ENCODE measurements at regions not wholly inside any gene's neighbourhood (a gene's known extent, or its start where the extent isn't known, plus 50 kb on each side); places are given as distances from the start of the nearest gene placed in this dataset.
"Not testable (repeated sequence)": the region's sequence is repeated elsewhere in the genome, so short reads cannot be mapped to it uniquely, and the experiment has no call there.

DNA sequence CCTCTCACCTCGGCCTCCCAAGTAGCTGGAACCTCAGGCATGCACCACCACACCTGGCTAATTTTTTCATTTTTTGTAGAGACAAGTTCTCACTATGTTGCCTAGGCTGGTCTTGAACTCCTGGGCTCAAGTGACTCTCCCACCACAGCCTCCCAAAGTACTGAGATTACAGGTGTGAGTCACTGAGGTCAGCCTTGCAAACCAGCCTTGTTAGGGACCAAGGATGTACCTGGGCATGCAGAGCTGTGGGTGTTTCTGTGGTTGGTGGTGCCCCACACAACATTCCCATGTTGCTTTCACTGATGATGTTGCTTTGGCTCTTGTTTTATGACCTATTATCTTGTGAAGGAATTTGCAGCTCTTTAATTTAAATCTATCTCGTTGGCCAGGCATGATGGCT lies 54.8 kb downstream of the OTUD1 start:
- no peaks in the 10 kb centered on the region for H4K20me1 ChIP-seq
- no peaks in the 10 kb centered on the region for H3K4me1 ChIP-seq
- H3K27ac ChIP-seq: no peak overlapping the region
- H3K4me2 ChIP-seq: no peak overlapping the region
- no peak overlapping the region for H3K9ac ChIP-seq
- H3K27me3 ChIP-seq: no peaks in the 10 kb centered on the region
- H3K4me3 ChIP-seq: no peak overlapping the region
- H3K36me3 ChIP-seq: no peaks in the 10 kb centered on the region
- H3K9me3 ChIP-seq: peaks cover 8% of the 10 kb centered on the region
- no peak for TF ChIP-seq Cebpa-rat (IDR thresholded peaks at IDR 0.05)

DNA sequence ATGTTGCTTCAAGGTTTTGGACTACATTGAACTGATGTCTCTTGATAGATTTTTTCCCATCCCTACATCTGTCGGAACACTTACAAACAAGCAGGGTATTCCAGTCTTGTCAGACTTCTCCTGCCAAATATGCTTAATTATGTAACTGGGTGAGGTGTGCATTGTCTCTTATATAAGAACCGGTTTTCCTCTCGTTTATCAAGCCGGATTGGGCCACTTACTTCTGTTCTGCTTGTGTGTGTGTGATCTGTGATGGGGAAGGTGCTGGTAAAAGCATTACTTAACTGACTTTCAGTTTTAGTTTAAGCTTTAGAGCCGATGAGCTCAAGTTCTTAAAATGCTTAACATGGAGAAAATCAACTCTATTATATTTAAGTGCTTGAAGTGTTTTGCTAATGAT lies 57.9 kb downstream of the OTUD1 start:
- Histone ChIP-seq H3K27me3 (no peaks in the 10 kb centered on the region), H3K36me3 (no peaks in the 10 kb centered on the region), H3K27ac (no peak overlapping the region), H3K9me3 (no peaks in the 10 kb centered on the region), H3K4me2 (no peak overlapping the region), H3K9ac (no peak overlapping the region), H3K4me1 (no peaks in the 10 kb centered on the region), H3K4me3 (no peak overlapping the region), H4K20me1 (no peaks in the 10 kb centered on the region)
- no peak for TF ChIP-seq Cebpa-rat (IDR thresholded peaks at IDR 0.05)

DNA sequence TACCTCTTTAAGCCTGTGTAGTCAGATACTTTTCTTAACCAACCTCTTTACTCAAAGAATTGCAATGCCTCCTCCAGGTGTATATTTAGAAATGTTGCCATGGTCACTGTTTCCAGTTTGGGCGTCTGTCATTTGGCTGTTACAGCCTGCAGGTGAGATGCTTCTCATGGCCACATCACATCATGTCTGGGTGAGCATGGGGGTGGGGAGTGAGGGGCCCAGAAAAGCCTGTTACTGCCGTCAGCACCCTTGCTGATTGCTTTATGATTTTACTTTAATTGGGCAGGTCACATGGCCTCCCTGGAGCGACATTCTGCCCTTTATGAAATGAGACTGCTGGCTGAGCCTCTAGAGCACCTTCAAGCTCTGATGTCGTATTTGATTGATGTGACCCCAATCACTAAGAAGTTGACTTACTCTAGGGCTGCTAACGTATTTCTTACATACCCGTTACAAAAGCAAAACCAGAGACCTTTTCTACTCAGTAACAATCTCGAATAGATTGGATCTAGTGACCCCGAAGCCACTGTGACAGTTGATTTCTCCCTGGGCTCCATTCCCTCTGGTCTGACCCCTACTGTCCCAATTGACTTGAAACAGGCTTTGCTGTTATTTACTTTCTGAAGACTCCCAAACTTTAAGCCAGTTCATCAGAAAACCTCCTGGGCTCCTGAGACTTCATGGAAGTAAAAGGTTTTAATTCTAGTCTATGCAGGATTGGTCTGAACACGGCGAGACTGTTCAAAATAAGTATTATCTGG lies 60.7 kb downstream of the OTUD1 start:
- no peak overlapping the region for H3K27ac ChIP-seq
- no peaks in the 10 kb centered on the region for H3K36me3 ChIP-seq
- H3K9ac ChIP-seq: no peak overlapping the region
- no peaks in the 10 kb centered on the region for H3K4me1 ChIP-seq
- no peak for TF ChIP-seq Cebpa-rat (IDR thresholded peaks at IDR 0.05)
- H4K20me1 ChIP-seq: no peaks in the 10 kb centered on the region
- H3K9me3 ChIP-seq: no peaks in the 10 kb centered on the region
- no peak overlapping the region; the same call in 1 of the 2 replicates for H3K4me2 ChIP-seq
- no peak overlapping the region for H3K4me3 ChIP-seq
- H3K27me3 ChIP-seq: no peaks in the 10 kb centered on the region

DNA sequence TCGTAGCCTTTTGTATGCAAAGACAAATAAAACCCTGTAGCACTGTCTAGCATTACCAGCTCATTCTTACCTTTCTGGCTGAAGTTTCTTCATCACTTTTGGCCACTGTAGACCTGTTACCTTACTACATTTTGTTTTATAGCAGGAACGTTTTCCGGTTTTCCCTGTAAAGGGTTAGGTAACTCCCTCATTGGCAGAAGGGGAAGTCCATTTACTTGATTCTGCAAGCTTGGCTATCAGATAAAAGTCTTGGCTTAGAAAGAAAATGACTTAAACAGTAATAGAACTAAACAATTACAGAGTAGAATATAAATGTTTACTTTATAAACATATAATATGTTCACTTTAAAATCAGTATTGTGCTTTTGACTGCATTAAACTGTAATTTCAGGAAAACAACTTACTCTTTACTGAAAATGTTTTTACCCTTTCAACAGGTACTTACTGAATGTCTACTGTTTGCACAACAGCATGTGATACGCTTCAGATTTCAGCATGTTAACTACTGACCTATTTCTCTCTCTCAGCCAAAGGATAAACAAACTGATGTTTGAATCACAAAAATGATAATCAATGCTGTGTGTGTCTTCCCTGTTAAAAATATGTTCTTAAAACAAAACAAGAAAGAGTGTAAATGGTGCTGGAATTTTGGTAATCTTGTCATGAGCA lies 67.1 kb downstream of the OTUD1 start:
- no peaks in the 10 kb centered on the region for H4K20me1 ChIP-seq
- no peak overlapping the region for H3K9ac ChIP-seq
- no peaks in the 10 kb centered on the region for H3K27me3 ChIP-seq
- no peaks in the 10 kb centered on the region for H3K4me1 ChIP-seq
- H3K36me3 ChIP-seq: no peaks in the 10 kb centered on the region
- no peak overlapping the region for H3K4me2 ChIP-seq
- H3K27ac ChIP-seq: no peak overlapping the region
- TF ChIP-seq Cebpa-rat (IDR thresholded peaks at IDR 0.05): no peak
- peaks cover under 1% of the 10 kb centered on the region; the same call in 1 of the 2 replicates for H3K9me3 ChIP-seq
- H3K4me3 ChIP-seq: no peak overlapping the region

DNA sequence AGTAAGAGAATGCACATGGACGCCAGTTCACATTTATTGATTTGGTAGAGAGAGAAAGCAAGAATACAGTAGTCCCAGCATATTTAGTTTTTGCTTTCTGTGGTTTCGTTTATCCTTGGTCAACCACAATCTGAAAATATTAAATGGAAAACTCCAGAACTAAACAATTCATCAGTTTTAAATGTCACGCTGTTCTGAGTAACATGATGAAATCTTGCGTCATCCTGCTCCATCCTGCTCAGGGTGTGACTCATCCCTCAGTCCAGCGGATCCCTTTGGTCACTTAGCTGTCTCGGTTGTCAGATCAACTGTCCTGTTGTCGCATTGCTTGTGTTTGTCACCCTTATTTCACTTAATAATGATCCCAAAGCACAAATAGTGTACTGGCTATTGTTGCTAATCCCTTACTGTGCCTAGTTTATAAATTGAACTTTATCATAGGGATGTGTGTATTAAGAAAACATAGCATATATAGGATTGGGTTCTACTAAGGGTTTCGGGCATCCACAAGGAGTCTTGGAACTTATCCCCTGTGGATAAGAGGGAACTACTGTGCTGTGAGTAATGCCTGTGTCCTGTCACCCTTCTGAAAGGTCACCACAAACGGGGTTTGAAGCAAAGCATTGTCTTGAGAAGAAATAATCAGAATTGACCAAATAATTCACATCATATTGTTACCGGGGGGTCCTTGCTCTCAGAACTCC lies 73.6 kb downstream of the OTUD1 start:
- Histone ChIP-seq H3K4me3 (no peak overlapping the region), H3K9ac (no peak overlapping the region), H3K27me3 (no peaks in the 10 kb centered on the region), H3K4me2 (no peak overlapping the region), H3K9me3 (peaks cover 19% of the 10 kb centered on the region), H4K20me1 (no peaks in the 10 kb centered on the region), H3K36me3 (no peaks in the 10 kb centered on the region), H3K27ac (no peak overlapping the region), H3K4me1 (no peaks in the 10 kb centered on the region)
- 0 out of 2 replicates have a peak, but pooled peaks have one; percentile 17 for TF ChIP-seq Cebpa-rat (IDR thresholded peaks at IDR 0.05)

DNA sequence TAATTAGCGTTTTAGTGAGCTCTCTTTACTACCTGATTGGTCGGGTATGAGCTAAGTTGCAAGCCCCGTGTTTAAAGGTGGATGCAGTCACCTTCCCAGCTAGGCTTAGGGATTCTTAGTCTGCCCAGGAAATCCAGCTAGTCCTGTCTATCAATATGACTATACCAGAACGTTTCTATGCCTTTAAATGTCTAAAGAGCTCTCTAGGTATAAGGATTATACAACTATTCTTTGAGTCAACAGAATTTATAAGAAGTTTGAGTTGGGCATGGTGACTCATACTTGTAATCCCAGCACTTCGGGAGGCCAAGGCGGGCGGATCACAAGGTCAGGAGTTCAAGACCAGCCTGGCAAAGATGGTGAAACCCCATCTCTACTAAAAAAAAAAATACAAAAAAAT lies 74.7 kb downstream of the OTUD1 start:
- not testable (repeated sequence) for H3K4me2 ChIP-seq, H3K4me1 ChIP-seq, H4K20me1 ChIP-seq, H3K9ac ChIP-seq, H3K27ac ChIP-seq, H3K27me3 ChIP-seq, H3K36me3 ChIP-seq, H3K4me3 ChIP-seq
- peaks cover 19% of the 10 kb centered on the region for H3K9me3 ChIP-seq

DNA sequence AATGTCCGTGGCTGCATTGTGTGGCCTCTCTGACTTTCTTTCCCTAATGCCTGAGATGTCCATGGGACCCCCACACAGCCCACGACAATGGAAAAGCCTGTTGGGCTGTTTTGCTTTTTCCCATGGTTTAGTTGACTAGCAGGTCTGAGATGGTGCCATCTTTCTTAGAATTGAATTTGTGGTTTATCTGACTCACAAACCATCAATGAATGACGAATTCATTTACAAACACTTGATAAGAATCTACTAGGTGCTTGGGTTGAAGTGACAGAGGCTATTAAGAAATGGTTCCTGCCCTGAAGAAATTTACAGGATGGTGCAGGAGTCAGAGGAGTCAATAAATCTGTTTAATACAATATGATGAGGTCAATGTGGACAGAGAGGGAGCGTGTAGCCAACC lies 75.4 kb downstream of the OTUD1 start:
- no peak overlapping the region for H3K4me2 ChIP-seq
- H3K4me1 ChIP-seq: no peaks in the 10 kb centered on the region
- H3K27me3 ChIP-seq: no peaks in the 10 kb centered on the region
- peaks cover 19% of the 10 kb centered on the region for H3K9me3 ChIP-seq
- no peak overlapping the region for H3K27ac ChIP-seq
- TF ChIP-seq Cebpa-rat (IDR thresholded peaks at IDR 0.05): no peak
- no peak overlapping the region for H3K4me3 ChIP-seq
- no peaks in the 10 kb centered on the region for H3K36me3 ChIP-seq
- no peak overlapping the region for H3K9ac ChIP-seq
- no peaks in the 10 kb centered on the region for H4K20me1 ChIP-seq

DNA sequence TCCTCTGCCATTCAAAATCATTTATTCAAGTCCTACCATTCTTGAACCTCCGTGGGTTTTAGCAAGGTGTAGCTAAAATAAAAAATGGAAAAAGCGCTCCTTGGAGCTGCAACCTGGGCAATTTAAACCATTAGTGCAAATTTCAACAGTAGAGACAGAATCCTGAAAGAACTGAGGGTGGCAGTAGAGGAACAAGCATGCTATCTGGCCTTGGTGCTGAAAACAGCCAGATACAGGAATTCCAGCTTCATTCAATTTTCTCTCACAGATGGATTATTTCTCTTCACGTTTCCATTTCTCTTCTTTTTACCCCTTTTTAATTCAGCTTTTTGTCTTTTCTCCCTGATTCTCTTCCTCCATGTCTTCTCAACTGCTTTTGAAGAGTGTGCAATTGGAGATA lies 77.7 kb downstream of the OTUD1 start:
- peaks cover 12% of the 10 kb centered on the region for H3K9me3 ChIP-seq
- H3K36me3 ChIP-seq: no peaks in the 10 kb centered on the region
- TF ChIP-seq Cebpa-rat (IDR thresholded peaks at IDR 0.05): no peak
- H3K9ac ChIP-seq: no peak overlapping the region
- H3K4me2 ChIP-seq: no peak overlapping the region
- H4K20me1 ChIP-seq: no peaks in the 10 kb centered on the region
- H3K4me3 ChIP-seq: no peak overlapping the region
- H3K27me3 ChIP-seq: no peaks in the 10 kb centered on the region
- no peaks in the 10 kb centered on the region for H3K4me1 ChIP-seq
- H3K27ac ChIP-seq: no peak overlapping the region

DNA sequence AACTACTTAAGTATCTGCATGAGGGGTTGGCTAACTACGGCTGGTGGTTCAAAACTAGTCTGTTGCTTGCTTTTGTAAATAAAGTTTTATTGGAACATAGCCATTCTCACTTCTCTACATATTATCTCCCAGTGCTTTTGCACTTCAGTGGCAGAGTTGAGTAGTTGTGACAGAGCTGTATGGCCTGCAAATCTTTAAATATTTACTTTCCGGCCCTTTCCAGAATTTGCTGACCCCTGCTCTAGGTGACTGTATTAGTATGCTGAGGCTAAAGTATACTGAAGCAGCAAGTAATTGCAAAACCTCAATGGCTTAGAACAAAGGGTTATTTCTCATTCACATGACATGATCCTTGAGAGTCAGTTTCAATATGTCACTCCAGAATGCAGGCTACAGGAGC lies 78.3 kb downstream of the OTUD1 start:
- no peaks in the 10 kb centered on the region for H3K36me3 ChIP-seq
- no peak overlapping the region for H3K27ac ChIP-seq
- no peaks in the 10 kb centered on the region for H3K4me1 ChIP-seq
- no peak overlapping the region for H3K4me2 ChIP-seq
- 0 out of 2 replicates have a peak, but pooled peaks cover 7% of the 10 kb centered on the region for H3K9me3 ChIP-seq
- TF ChIP-seq Cebpa-rat (IDR thresholded peaks at IDR 0.05): no peak
- H3K4me3 ChIP-seq: no peak overlapping the region
- H3K9ac ChIP-seq: no peak overlapping the region
- H4K20me1 ChIP-seq: no peaks in the 10 kb centered on the region
- no peaks in the 10 kb centered on the region for H3K27me3 ChIP-seq

DNA sequence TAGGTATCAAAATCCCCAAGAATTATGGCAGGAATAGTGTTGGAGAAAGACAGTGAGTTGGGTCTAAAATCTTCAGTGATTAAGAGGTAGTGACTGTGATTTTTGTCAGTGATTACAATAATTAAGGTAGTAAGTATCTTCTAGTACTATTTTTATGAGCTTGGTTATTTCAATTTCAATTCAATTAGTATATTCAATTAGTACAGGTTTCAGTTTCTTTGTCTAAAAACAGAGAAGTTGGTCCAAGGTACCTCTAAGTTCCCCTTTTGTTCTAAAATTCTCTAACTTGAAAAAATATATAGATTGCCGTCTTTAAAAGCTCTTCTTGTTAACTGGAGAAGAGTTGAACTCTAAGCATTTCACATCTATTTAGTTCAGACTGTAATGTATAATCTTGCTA lies 82.9 kb downstream of the OTUD1 start:
- Histone ChIP-seq H3K27ac (no peak overlapping the region), H3K4me2 (no peak overlapping the region), H3K9me3 (no peaks in the 10 kb centered on the region), H4K20me1 (no peaks in the 10 kb centered on the region), H3K27me3 (no peaks in the 10 kb centered on the region), H3K36me3 (no peaks in the 10 kb centered on the region), H3K9ac (no peak overlapping the region), H3K4me1 (no peaks in the 10 kb centered on the region), H3K4me3 (no peak overlapping the region)
- no peak for TF ChIP-seq Cebpa-rat (IDR thresholded peaks at IDR 0.05)
